ENCODE measurements at regions not wholly inside any gene's neighbourhood (a gene's known extent, or its start where the extent isn't known, plus 50 kb on each side); places are given as distances from the start of the nearest gene placed in this dataset.

GRCh38 chr10:125557801-125558505, 125.0 kb downstream of the TEX36 start:
- no peak for TF ChIP-seq POLR2A (IDR thresholded peaks at IDR 0.05)
- no peak for TF ChIP-seq CTCF (IDR thresholded peaks at IDR 0.05 in 8 of 11, conservative IDR thresholded peaks at IDR 0.05 in 3 of 11)
- TF ChIP-seq POLR2AphosphoS5 (IDR thresholded peaks at IDR 0.05), result no peak
- no peak overlapping the region for H3K27ac ChIP-seq
- H3K4me3 ChIP-seq, result no peak overlapping the region
- no peak for DNase-seq
- intact Hi-C loops (cut with DNase I; ENCODE audit: low total_unique reads), result no loop called here
- no peaks in the 10 kb centered on the region for H3K4me1 ChIP-seq
- H3K27me3 ChIP-seq (replicated peaks in 1 of 7), result peaks cover 0 to 24% (median 0%) of the 10 kb centered on the region in 7 donors
- H3K9me3 ChIP-seq, result peaks cover 0 to 8% (median 4%) of the 10 kb centered on the region in 8 donors
- WGBS, 5 donors, result 80 to 85% (median 83%) methylated on average over 7 of the region's 7 CpGs
- H3K36me3 ChIP-seq, result no peaks in the 10 kb centered on the region

DNA sequence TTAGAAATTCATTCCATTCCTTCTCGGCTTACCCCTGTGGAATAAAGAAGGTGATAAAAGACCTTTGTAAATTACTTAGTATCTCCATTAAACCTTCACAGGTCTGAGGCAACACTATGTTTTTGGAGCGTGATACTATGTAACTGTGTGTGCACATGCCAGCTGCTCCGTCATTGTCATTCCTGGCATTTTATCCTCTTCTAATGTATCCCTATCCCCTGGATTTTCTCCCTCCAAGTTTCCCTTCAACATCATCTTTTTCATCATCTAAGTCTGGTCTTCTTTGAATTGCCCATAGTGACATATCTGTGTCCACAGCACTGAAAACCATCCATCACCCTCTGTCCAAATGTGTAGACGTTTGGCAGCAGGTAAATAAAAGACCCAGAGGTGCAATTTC, 125.7 kb downstream of the TEX36 start:
- Histone ChIP-seq H3K4me1 (no peaks in the 10 kb centered on the region), H3K9me3 (peaks cover 0 to 15% (median 10%) of the 10 kb centered on the region in 8 donors), H3K27me3 (replicated peaks in 1 of 7) (peaks cover 0 to 24% (median 0%) of the 10 kb centered on the region in 7 donors), H3K36me3 (no peaks in the 10 kb centered on the region), H3K4me3 (no peak overlapping the region), H3K27ac (no peak overlapping the region)
- 56 to 69% (median 63%) methylated on average over 4 of the region's 4 CpGs for WGBS, 5 donors
- TF ChIP-seq POLR2AphosphoS5 (IDR thresholded peaks at IDR 0.05) (no peak), POLR2A (IDR thresholded peaks at IDR 0.05) (no peak)
- no peak for DNase-seq
- intact Hi-C loops (cut with DNase I; ENCODE audit: low total_unique reads), result no loop called here

DNA sequence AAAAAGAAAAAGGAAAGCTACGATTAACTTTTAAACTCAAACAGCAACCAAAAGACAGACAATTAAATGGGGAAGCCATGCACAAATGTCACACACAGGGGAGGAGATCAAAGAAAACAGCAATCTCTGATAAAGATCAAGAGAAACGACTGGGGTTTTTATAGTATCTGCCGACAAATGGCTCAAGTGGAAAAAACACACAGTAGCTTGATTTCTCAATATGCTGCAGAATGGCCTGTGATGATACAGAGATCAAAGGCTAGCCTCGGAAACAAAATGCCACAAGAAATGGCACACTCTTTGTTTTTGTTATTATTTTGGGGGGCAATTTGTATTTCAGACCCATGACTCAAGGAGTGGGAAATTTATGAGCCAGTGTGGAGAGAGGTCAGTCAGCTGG, 126.1 kb downstream of the TEX36 start:
- TF ChIP-seq POLR2A (IDR thresholded peaks at IDR 0.05) (no peak), CTCF (IDR thresholded peaks at IDR 0.05 in 8 of 11, conservative IDR thresholded peaks at IDR 0.05 in 3 of 11) (no peak), POLR2AphosphoS5 (IDR thresholded peaks at IDR 0.05) (no peak)
- Histone ChIP-seq H3K4me1 (no peaks in the 10 kb centered on the region), H3K27ac (no peak overlapping the region), H3K36me3 (no peaks in the 10 kb centered on the region), H3K4me3 (no peak overlapping the region), H3K27me3 (replicated peaks in 1 of 7) (peaks cover 0 to 24% (median 0%) of the 10 kb centered on the region in 7 donors), H3K9me3 (peaks cover 0 to 18% (median 11%) of the 10 kb centered on the region in 8 donors)
- 26 to 33% (median 30%) methylated on average over 4 of the region's 4 CpGs for WGBS, 5 donors
- no peak for DNase-seq
- intact Hi-C loops (cut with DNase I; ENCODE audit: low total_unique reads), result no loop called here

DNA sequence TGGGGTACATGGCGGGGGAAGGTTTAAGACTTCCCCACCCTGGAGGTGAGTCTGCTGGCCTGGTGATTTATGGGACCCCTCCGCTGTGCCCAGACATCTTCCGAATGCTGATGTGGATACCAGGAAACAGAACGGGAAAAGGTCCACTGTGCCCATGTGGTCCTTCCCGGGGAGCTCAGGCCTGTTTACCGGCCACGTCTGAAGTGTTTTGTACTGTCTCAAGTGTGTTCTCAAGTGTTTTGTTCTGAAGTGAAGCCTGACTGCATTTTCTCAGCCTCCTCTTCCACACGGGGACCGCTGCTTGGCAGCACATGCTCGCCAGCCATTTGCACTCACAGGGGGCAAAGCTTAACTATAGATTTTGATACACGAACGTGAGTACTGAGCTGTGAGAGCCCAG, 127.2 kb downstream of the TEX36 start:
- TF ChIP-seq POLR2A (IDR thresholded peaks at IDR 0.05) (no peak), CTCF (IDR thresholded peaks at IDR 0.05 in 8 of 11, conservative IDR thresholded peaks at IDR 0.05 in 3 of 11) (no peak), POLR2AphosphoS5 (IDR thresholded peaks at IDR 0.05) (no peak)
- Histone ChIP-seq H3K27me3 (replicated peaks in 1 of 7) (peaks cover 0 to 29% (median 0%) of the 10 kb centered on the region in 7 donors), H3K4me3 (no peak overlapping the region), H3K4me1 (no peaks in the 10 kb centered on the region), H3K36me3 (no peaks in the 10 kb centered on the region), H3K9me3 (peaks cover 0 to 21% (median 11%) of the 10 kb centered on the region in 8 donors), H3K27ac (no peak overlapping the region)
- WGBS, 5 donors, result 64 to 76% (median 74%) methylated on average over 12 of the region's 12 CpGs
- DNase-seq, result no peak
- intact Hi-C loops (cut with DNase I; ENCODE audit: low total_unique reads), result no loop called here
